HS-5 (cell line): ENCODE measurements at regions not wholly inside any gene's neighbourhood (a gene's known extent, or its start where the extent isn't known, plus 50 kb on each side); places are given as distances from the start of the nearest gene placed in this dataset.

ENCODE experiments used
- DNase-seq: peaks from one replicate; pipeline ENCODE4 v3.0.0-alpha.2; 2012; ENCODE audit warnings: low read depth

DNA sequence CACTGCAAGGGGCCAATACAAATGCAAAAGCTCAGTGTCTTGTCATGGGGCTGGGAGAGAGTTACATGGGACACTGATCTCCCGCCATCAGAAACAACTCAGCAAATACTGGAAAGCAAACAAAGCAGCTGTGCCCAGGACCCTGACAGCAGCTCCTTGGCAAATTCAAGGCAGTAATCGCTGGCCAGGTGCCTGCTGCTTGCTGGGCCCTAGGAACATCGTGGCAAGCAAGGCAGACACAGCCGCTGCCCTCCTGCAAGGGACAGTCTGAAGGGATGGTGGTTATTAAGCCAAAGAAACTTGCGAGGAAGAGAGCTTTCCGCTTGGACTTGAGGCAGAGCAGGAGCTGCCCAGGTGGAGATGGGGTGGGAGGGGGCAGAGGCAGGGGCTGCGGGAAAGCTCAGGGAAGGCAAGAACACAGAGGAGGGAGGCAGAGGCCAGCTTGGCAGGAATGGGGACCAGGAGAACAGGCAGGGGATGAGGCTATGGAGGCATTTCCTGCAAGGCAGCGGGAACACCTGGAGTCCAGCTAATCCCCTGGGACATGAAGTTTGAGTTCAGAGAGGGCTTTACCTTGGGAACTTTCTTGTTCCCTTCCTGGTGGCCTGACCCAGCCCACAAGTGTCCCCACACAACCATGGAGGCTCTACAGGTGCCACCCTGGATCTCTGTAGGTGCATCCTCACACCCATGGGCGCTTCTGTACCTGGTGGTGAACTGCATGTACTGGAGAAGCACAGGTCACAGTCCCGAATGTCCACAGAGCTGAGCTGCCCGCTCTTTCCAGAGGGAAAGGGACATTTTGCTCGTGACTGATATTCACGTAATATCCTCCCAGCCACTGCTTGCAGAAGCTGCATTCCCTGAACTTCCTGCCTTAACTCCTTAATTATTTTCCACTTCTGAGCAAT, 78.7 kb upstream of the ATP2B2 start:
- DNase-seq, result no peak

DNA sequence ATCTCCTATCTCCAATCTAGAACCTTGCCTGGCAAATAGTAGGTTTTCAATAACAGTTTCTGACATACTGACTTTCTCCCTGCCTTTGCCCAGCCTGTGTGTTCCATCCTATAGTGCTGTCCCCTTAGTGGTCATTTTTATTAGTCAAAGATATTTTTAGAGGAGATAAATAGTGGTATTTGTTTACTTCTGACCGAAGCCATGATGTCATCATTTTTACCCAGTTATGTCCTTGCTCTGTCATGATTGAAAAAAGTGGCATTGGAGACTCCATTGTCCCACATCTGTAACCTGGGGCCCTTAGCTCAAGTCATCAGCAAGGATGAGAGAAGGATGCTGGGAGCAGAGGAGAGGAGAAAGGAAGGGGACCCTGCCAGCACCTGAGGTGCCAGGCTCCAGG, 80.6 kb upstream of the ATP2B2 start:
- DNase-seq, result no peak

- DNase-seq, result peak; percentile 0
These were observed 89.5 kb upstream of the ATP2B2 start for GRCh38 chr3:10594915-10595314.

GRCh38 chr3:10596746-10597448, 91.5 kb upstream of the ATP2B2 start:
- no peak for DNase-seq

DNA sequence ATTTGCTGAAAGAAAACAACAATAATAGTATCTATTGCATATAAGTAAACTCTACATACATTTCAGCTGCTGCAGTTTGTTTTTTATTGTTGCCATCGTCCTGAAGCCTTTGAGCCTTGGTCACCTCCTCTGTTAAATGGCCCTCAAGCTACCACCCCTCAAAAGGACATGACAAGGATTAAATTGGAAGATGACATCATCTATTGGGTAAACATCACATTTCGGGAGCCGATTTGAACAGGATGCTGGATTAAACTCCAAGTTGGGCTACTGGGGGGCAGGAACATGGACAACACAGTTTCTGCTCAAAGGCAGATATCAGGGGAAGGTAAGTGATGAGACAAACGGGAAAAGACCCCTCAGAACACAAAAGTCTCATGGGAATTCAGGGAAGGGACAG, 92.3 kb upstream of the ATP2B2 start:
- no peak for DNase-seq

- no peak for DNase-seq
These were observed 93.6 kb upstream of the ATP2B2 start for GRCh38 chr3:10599017-10599416.

DNA sequence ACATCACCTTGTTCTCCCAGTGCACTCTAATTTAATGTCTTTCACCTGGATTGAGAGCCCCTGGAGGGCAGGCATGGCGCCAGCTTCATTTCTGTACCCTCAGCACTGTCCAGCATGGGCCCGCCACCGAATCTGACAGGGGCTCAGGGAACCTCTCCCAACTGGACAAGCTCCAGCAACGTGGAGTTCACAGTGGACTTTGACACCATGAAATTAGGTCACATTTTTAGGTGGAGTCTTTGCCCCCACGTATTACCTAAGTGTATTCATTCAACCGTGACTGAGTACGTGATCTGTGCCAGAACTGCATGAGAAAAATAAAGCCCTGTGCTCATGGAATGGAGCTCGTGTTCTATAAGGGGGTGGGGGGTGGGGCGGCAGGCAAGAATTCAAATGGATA, 94.1 kb upstream of the ATP2B2 start:
- DNase-seq, result no peak

DNA sequence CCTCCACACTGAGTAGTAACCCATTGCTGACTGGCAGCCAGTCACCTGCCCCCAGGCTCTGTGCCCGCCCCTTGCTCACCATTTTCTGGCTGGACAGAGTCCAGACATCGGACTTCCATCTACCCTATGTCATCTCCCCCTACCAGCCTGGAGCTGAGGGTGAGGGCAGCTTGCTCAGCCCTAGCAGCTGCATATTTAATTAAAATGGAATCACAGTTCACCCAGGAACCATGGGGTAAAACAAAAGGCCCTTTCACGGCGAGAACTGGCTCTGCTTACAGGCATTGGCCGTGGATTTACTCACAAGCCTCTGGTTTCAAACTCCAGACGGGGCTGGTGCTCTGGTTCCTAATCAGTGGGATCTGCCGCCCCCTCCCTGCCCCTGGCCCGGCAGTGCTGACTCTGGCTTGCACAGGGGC, 94.9 kb upstream of the ATP2B2 start:
- DNase-seq, result no peak

DNA sequence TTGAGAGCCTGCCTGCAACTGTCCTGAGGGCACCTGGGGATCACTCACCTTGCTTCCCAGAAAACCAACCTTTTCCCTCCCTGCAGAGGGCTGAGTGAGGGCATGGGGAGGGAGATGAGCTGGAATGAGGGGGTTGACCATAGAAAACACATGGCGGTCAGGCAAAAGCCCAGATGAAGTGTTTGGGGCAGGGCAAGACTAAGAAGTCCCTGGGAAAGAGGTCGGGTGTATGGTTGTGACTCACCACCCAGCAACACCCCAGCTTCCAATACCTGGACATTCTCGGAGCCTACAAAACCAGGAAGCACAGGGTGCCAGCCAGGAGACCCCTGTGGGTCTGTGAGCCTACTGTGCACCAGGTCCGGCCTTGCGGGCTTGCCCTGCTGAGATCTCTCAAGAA, 95.3 kb upstream of the ATP2B2 start:
- no peak for DNase-seq

GRCh38 chr3:10601151-10601856, 95.9 kb upstream of the ATP2B2 start:
- DNase-seq, result no peak

DNA sequence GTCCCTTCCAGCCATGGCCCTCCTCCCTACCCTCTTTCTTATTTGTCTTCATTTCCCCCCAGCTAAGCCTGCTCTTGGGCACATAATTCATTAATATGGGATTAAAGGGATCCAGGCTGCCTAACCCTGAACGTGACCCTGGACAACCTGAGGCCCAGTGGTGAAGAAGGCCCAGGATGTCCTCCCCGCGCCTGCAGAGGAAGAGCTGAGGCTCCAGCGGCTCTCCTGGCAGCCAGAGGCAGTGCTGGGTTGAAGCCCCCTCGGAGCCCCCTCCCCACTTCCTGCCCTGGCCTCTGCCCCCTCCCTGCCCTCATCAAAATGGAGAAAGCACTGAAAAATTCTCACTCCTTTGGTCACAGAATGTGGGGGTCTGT, 96.5 kb upstream of the ATP2B2 start:
- no peak for DNase-seq

- DNase-seq, result no peak
These were observed 96.9 kb upstream of the ATP2B2 start for GRCh38 chr3:10602271-10602670.

DNA sequence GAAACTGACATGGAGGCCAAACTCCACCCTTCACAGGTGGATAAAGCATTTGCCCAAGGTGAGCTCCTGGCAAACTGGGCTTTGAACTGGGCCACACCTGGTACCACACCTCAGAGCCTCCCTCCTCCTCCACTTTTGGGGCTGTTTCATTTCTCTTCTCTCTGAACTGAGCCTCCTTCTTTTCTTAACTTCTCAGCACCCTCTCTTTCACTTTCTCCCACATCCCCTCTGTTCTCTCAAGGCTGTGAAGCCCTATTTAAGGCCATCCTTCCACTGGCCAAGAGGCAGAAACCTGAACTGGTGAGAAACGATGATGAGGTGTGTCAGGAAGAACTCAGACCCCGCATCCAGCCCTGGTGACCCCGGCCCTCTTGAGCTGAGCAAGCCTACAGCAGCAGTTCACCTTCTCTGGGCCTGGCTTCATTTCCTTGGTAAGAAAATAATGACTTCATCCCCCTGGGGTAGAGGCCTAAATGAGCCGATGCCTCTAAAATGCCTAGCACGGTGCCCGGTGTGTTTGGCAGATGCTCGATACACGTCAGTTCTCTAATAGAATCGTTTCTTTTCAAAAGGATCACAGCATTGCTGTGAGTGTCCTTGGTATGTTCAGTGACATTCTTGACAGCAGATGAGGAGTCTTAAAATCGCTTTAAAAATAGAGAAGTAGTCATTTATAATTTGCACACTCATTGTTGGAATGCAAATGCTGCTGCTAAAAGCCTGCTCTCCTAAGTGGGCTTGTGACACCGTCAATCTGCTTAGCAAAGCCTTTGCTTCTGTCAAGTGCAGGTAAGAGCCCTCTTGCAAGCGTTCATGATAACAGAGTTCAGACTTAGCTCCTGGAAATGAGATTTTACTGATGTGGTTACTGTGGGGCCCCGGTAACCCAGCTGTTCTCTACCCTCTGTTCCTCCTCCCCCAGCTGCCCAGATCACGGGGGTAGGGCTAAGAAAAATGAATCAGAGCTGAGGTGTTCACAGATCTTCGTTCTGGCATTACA, 97.7 kb upstream of the ATP2B2 start:
- no peak for DNase-seq

GRCh38 chr3:10609134-10609533, 103.7 kb upstream of the ATP2B2 start:
- no peak for DNase-seq

- DNase-seq, result no peak
These were observed 108.8 kb upstream of the ATP2B2 start for GRCh38 chr3:10614168-10614567.

GRCh38 chr3:10615715-10616114, 110.3 kb upstream of the ATP2B2 start:
- DNase-seq, result no peak

GRCh38 chr3:10616321-10616720, 110.9 kb upstream of the ATP2B2 start:
- no peak for DNase-seq

- no peak for DNase-seq
These were observed 114.8 kb upstream of the ATP2B2 start for GRCh38 chr3:10619989-10620832.

DNA sequence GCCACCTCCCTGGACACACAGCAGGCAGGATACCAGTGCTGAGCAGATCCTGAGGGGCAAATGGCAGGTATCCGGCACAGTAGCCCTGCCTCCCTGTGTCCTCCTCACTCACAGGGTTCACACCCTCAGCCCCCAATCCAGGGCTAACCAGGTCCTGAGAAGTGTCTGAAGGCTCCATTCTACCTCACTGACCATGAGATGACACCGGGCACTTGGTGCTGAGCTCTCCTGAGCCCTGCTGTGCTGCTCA, 115.4 kb upstream of the ATP2B2 start:
- DNase-seq, result no peak

- no peak for DNase-seq
These were observed 118.3 kb upstream of the ATP2B2 start for GRCh38 chr3:10623578-10624275.
